ENCODE measurements at regions not wholly inside any gene's neighbourhood (a gene's known extent, or its start where the extent isn't known, plus 50 kb on each side); places are given as distances from the start of the nearest gene placed in this dataset.

- H3K36me3 ChIP-seq (ENCODE audit: insufficient read depth, low read length): no peaks in the 10 kb centered on the region
- H3K4me1 ChIP-seq (ENCODE audit: insufficient read depth, low read length): peaks cover 3% of the 10 kb centered on the region
- H2AFZ ChIP-seq (ENCODE audit: low read depth, low read length): no peak overlapping the region
- no peaks in the 10 kb centered on the region for H3K27me3 ChIP-seq (ENCODE audit: insufficient read depth, low read length)
- H3K9me3 ChIP-seq (ENCODE audit: low read length): no peaks in the 10 kb centered on the region
- H3K4me3 ChIP-seq (ENCODE audit: low read length): no peak overlapping the region
These were observed 141.9 kb upstream of the ID2 start for GRCh38 chr2:8539743-8540551.

GRCh38 chr2:8540552-8541055 lies 141.3 kb upstream of the ID2 start:
- Histone ChIP-seq H3K27me3 (ENCODE audit: insufficient read depth, low read length) (no peaks in the 10 kb centered on the region), H2AFZ (ENCODE audit: low read depth, low read length) (no peak overlapping the region), H3K36me3 (ENCODE audit: insufficient read depth, low read length) (no peaks in the 10 kb centered on the region), H3K4me1 (ENCODE audit: insufficient read depth, low read length) (peaks cover 3% of the 10 kb centered on the region), H3K4me3 (ENCODE audit: low read length) (no peak overlapping the region), H3K9me3 (ENCODE audit: low read length) (no peaks in the 10 kb centered on the region)

GRCh38 chr2:8541223-8541622 lies 140.6 kb upstream of the ID2 start:
- Histone ChIP-seq H2AFZ (ENCODE audit: low read depth, low read length) (no peak overlapping the region), H3K36me3 (ENCODE audit: insufficient read depth, low read length) (no peaks in the 10 kb centered on the region), H3K9me3 (ENCODE audit: low read length) (no peaks in the 10 kb centered on the region), H3K4me1 (ENCODE audit: insufficient read depth, low read length) (peaks cover 3% of the 10 kb centered on the region), H3K4me3 (ENCODE audit: low read length) (no peak overlapping the region), H3K27me3 (ENCODE audit: insufficient read depth, low read length) (no peaks in the 10 kb centered on the region)

GRCh38 chr2:8541636-8542035 lies 140.2 kb upstream of the ID2 start:
- Histone ChIP-seq H2AFZ (ENCODE audit: low read depth, low read length) (no peak overlapping the region), H3K4me1 (ENCODE audit: insufficient read depth, low read length) (peaks cover 3% of the 10 kb centered on the region), H3K27me3 (ENCODE audit: insufficient read depth, low read length) (no peaks in the 10 kb centered on the region), H3K4me3 (ENCODE audit: low read length) (no peak overlapping the region), H3K36me3 (ENCODE audit: insufficient read depth, low read length) (no peaks in the 10 kb centered on the region), H3K9me3 (ENCODE audit: low read length) (no peaks in the 10 kb centered on the region)

GRCh38 chr2:8542381-8543059 lies 139.3 kb upstream of the ID2 start:
- Histone ChIP-seq H2AFZ (ENCODE audit: low read depth, low read length) (no peak overlapping the region), H3K4me3 (ENCODE audit: low read length) (no peak overlapping the region), H3K4me1 (ENCODE audit: insufficient read depth, low read length) (peaks cover 3% of the 10 kb centered on the region), H3K27me3 (ENCODE audit: insufficient read depth, low read length) (no peaks in the 10 kb centered on the region), H3K9me3 (ENCODE audit: low read length) (no peaks in the 10 kb centered on the region), H3K36me3 (ENCODE audit: insufficient read depth, low read length) (no peaks in the 10 kb centered on the region)

- H3K4me1 ChIP-seq (ENCODE audit: insufficient read depth, low read length): peaks cover 3% of the 10 kb centered on the region
- no peaks in the 10 kb centered on the region for H3K27me3 ChIP-seq (ENCODE audit: insufficient read depth, low read length)
- H3K4me3 ChIP-seq (ENCODE audit: low read length): no peak overlapping the region
- no peaks in the 10 kb centered on the region for H3K36me3 ChIP-seq (ENCODE audit: insufficient read depth, low read length)
- H3K9me3 ChIP-seq (ENCODE audit: low read length): no peaks in the 10 kb centered on the region
- H2AFZ ChIP-seq (ENCODE audit: low read depth, low read length): no peak overlapping the region
These were observed 138.8 kb upstream of the ID2 start for GRCh38 chr2:8543060-8543382.

GRCh38 chr2:8543383-8544170 lies 138.3 kb upstream of the ID2 start:
- Histone ChIP-seq H3K9me3 (ENCODE audit: low read length) (no peaks in the 10 kb centered on the region), H3K4me1 (ENCODE audit: insufficient read depth, low read length) (peaks cover 3% of the 10 kb centered on the region), H3K4me3 (ENCODE audit: low read length) (no peak overlapping the region), H3K36me3 (ENCODE audit: insufficient read depth, low read length) (no peaks in the 10 kb centered on the region), H2AFZ (ENCODE audit: low read depth, low read length) (no peak overlapping the region), H3K27me3 (ENCODE audit: insufficient read depth, low read length) (no peaks in the 10 kb centered on the region)

- Histone ChIP-seq H3K4me3 (ENCODE audit: low read length) (no peak overlapping the region), H3K9me3 (ENCODE audit: low read length) (no peaks in the 10 kb centered on the region), H2AFZ (ENCODE audit: low read depth, low read length) (no peak overlapping the region), H3K36me3 (ENCODE audit: insufficient read depth, low read length) (no peaks in the 10 kb centered on the region), H3K27me3 (ENCODE audit: insufficient read depth, low read length) (no peaks in the 10 kb centered on the region), H3K4me1 (ENCODE audit: insufficient read depth, low read length) (peaks cover 3% of the 10 kb centered on the region)
These were observed 137.6 kb upstream of the ID2 start for GRCh38 chr2:8544171-8544785.

GRCh38 chr2:8544786-8545694 lies 136.8 kb upstream of the ID2 start:
- H3K36me3 ChIP-seq (ENCODE audit: insufficient read depth, low read length): no peaks in the 10 kb centered on the region
- H2AFZ ChIP-seq (ENCODE audit: low read depth, low read length): no peak overlapping the region
- no peaks in the 10 kb centered on the region for H3K9me3 ChIP-seq (ENCODE audit: low read length)
- peaks cover 3% of the 10 kb centered on the region for H3K4me1 ChIP-seq (ENCODE audit: insufficient read depth, low read length)
- H3K4me3 ChIP-seq (ENCODE audit: low read length): no peak overlapping the region
- no peaks in the 10 kb centered on the region for H3K27me3 ChIP-seq (ENCODE audit: insufficient read depth, low read length)

- no peak overlapping the region for H3K4me3 ChIP-seq (ENCODE audit: low read length)
- H3K36me3 ChIP-seq (ENCODE audit: insufficient read depth, low read length): no peaks in the 10 kb centered on the region
- H3K9me3 ChIP-seq (ENCODE audit: low read length): no peaks in the 10 kb centered on the region
These were observed 135.9 kb upstream of the ID2 start for GRCh38 chr2:8545695-8546611.

GRCh38 chr2:8546612-8547283 lies 135.1 kb upstream of the ID2 start:
- H3K4me3 ChIP-seq (ENCODE audit: low read length): no peak overlapping the region
- H3K9me3 ChIP-seq (ENCODE audit: low read length): no peaks in the 10 kb centered on the region
- no peaks in the 10 kb centered on the region for H3K27me3 ChIP-seq (ENCODE audit: insufficient read depth, low read length)
- peaks cover 3% of the 10 kb centered on the region for H3K4me1 ChIP-seq (ENCODE audit: insufficient read depth, low read length)
- H3K36me3 ChIP-seq (ENCODE audit: insufficient read depth, low read length): no peaks in the 10 kb centered on the region
- no peak overlapping the region for H2AFZ ChIP-seq (ENCODE audit: low read depth, low read length)

More at GRCh38 chr2:8545695-8546611, 135.9 kb upstream of the ID2 start:
- H2AFZ ChIP-seq (ENCODE audit: low read depth, low read length): no peak overlapping the region
- H3K4me1 ChIP-seq (ENCODE audit: insufficient read depth, low read length): peaks cover 3% of the 10 kb centered on the region
- H3K27me3 ChIP-seq (ENCODE audit: insufficient read depth, low read length): no peaks in the 10 kb centered on the region

Data from neuron (in vitro differentiated cells).